GM12878 (cell line): ENCODE measurements at regions not wholly inside any gene's neighbourhood (a gene's known extent, or its start where the extent isn't known, plus 50 kb on each side); places are given as distances from the start of the nearest gene placed in this dataset.

Experiments
- BCL11A ChIP-seq: IDR thresholded peaks from 2 replicates; pipeline ENCODE4 v1.6.1; 2011; ENCODE audit warnings: low read depth, low read length
- CTCF ChIP-seq, 3 experiments: IDR thresholded peaks in 2 of 3; conservative IDR thresholded peaks in 1 of 3; 2 replicates each; pipeline ENCODE4 v1.5.1; 2011; ENCODE audit warnings: low read depth in 3 of 3, low read length in 3 of 3, mild to moderate bottlenecking in 3 of 3, control low read depth in 2 of 3, moderate library complexity in 2 of 3, inconsistent platforms in 1 of 3, mixed read lengths in 1 of 3; ENCODE audit not compliant: control insufficient read depth in 2 of 3, insufficient read depth in 1 of 3; ENCODE audit errors: extremely low read depth in 1 of 3
- EGR1 ChIP-seq, 2 experiments: IDR thresholded peaks; 1 replicate in 1 of 2; 2 replicates in 1 of 2; pipeline ENCODE4 v1.6.1; 2011 to 2012; ENCODE audit warnings: low read depth in 2 of 2, low read length in 2 of 2, borderline replicate concordance in 1 of 2, mild to moderate bottlenecking in 1 of 2, moderate library complexity in 1 of 2
- EP300 ChIP-seq, 2 experiments: fragments of 150-350 bp in 1 of 2; IDR thresholded peaks; 2 replicates each; pipeline ENCODE4 v1.6.1; 2011 to 2012; ENCODE audit warnings: low read depth in 2 of 2, low read length in 2 of 2, borderline replicate concordance in 1 of 2, improper control_type of control experiment in 1 of 2, inconsistent platforms in 1 of 2; ENCODE audit not compliant: control insufficient read depth in 1 of 2
- ESRRA ChIP-seq: IDR thresholded peaks from 2 replicates; pipeline ENCODE4 v1.6.1; 2012; ENCODE audit warnings: mild to moderate bottlenecking, low read length, improper control_type of control experiment
- EZH2 ChIP-seq: IDR thresholded peaks from 2 replicates; pipeline ENCODE4 v1.6.1; 2012; ENCODE audit warnings: low read depth, mild to moderate bottlenecking, control low read depth, inconsistent platforms, low read length, borderline replicate concordance; ENCODE audit not compliant: control insufficient read depth
- SIN3A ChIP-seq: IDR thresholded peaks from 2 replicates; pipeline ENCODE4 v1.6.1; 2012; ENCODE audit warnings: low read depth, low read length, improper control_type of control experiment
- SMAD1 ChIP-seq: fragments of 450-650 bp; IDR thresholded peaks from 2 replicates; pipeline ENCODE4 v1.6.1; 2018; ENCODE audit warnings: mild to moderate bottlenecking, low read depth; ENCODE audit not compliant: partially characterized antibody
- SMC3 ChIP-seq: IDR thresholded peaks from 2 replicates; pipeline ENCODE4 v1.6.1; 2011; ENCODE audit warnings: low read length, improper control_type of control experiment, borderline replicate concordance
- SP1 ChIP-seq: IDR thresholded peaks from one replicate; pipeline ENCODE4 v1.6.1; 2011; ENCODE audit warnings: low read depth, low read length
- ZNF592 ChIP-seq: fragments of 450-650 bp; IDR thresholded peaks from 2 replicates; pipeline ENCODE4 v1.6.1; 2017; ENCODE audit warnings: mild to moderate bottlenecking, moderate library complexity
- TF ChIP-seq, protein P1 (sequence below): IDR thresholded peaks from 2 replicates; pipeline ENCODE4 v1.6.1; 2011; ENCODE audit warnings: borderline replicate concordance, low read depth, mild to moderate bottlenecking, moderate library complexity, low read length; ENCODE audit not compliant: insufficient read depth, poor library complexity, severe bottlenecking
- TF ChIP-seq, protein P2 (sequence below): IDR thresholded peaks from 2 replicates; pipeline ENCODE4 v1.6.1; 2011; ENCODE audit warnings: low read depth, mild to moderate bottlenecking, low read length, moderate library complexity, borderline replicate concordance; ENCODE audit errors: extremely low read depth

DNA sequence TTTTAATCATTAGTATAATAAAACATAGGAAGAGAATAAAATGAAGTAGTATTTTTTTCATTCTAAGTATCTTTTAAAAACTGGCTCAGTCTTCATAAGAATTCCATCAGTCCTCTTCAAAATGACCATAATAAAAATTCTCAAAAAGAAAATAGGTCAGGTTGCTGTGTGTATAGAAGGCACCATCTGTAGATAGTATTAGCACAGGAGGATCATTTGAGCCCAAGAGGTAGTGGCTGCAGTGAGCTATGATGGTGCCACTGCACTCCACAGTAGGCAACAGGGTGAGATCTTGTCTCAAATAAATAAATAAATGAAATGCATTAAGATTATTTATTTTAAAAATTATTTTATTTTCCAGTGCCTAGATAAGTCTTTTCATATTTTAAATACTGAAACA lies 475.8 kb downstream of the ZNF804A start:
- TF ChIP-seq SIN3A (no peak), BCL11A (no peak), SP1 (no peak), EGR1 (IDR thresholded peaks at IDR 0.05; ENCODE audit: borderline replicate concordance in 1 of 2, low read depth in 2 of 2, low read length in 2 of 2) (no peak), CTCF (IDR thresholded peaks at IDR 0.05 in 2 of 3, conservative IDR thresholded peaks at IDR 0.05 in 1 of 3; ENCODE audit: control insufficient read depth in 2 of 3, extremely low read depth in 1 of 3, insufficient read depth in 1 of 3, low read depth in 3 of 3, low read length in 3 of 3) (no peak), ESRRA (no peak), SMAD1 (no peak), EZH2 (no peak), EP300 (IDR thresholded peaks at IDR 0.05; ENCODE audit: borderline replicate concordance in 1 of 2, control insufficient read depth in 1 of 2, low read depth in 2 of 2, low read length in 2 of 2) (no peak), ZNF592 (no peak), SMC3 (no peak)
- TF ChIP-seq, protein P1, sequence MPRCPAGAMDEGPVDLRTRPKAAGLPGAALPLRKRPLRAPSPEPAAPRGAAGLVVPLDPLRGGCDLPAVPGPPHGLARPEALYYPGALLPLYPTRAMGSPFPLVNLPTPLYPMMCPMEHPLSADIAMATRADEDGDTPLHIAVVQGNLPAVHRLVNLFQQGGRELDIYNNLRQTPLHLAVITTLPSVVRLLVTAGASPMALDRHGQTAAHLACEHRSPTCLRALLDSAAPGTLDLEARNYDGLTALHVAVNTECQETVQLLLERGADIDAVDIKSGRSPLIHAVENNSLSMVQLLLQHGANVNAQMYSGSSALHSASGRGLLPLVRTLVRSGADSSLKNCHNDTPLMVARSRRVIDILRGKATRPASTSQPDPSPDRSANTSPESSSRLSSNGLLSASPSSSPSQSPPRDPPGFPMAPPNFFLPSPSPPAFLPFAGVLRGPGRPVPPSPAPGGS: no peak
- TF ChIP-seq, protein P2, sequence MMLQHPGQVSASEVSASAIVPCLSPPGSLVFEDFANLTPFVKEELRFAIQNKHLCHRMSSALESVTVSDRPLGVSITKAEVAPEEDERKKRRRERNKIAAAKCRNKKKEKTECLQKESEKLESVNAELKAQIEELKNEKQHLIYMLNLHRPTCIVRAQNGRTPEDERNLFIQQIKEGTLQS: no peak
